ENCODE measurements at regions not wholly inside any gene's neighbourhood (a gene's known extent, or its start where the extent isn't known, plus 50 kb on each side); places are given as distances from the start of the nearest gene placed in this dataset.
"Not testable (repeated sequence)": the region's sequence is repeated elsewhere in the genome, so short reads cannot be mapped to it uniquely, and the experiment has no call there.

- TF ChIP-seq CTCF (IDR thresholded peaks at IDR 0.05; ENCODE audit: low read depth, low read length): no peak
- peak; percentile 22 for DNase-seq (ENCODE audit: low read depth, low spot score)
- no peak overlapping the region for H3K4me3 ChIP-seq (ENCODE audit: low read depth, low read length)
- in situ Hi-C loops (cut with HindIII; ENCODE audit: low sequenced_read_pairs): no loop called here
These were observed 350.9 kb upstream of the CCDC179 start for GRCh38 chr11:23211221-23211620.

GRCh38 chr11:23212807-23213206, 352.5 kb upstream of the CCDC179 start:
- no peak overlapping the region for H3K4me3 ChIP-seq (ENCODE audit: low read depth, low read length)
- no peak for TF ChIP-seq CTCF (IDR thresholded peaks at IDR 0.05; ENCODE audit: low read depth, low read length)
- DNase-seq (ENCODE audit: low read depth, low spot score): no peak
- in situ Hi-C loops (cut with HindIII; ENCODE audit: low sequenced_read_pairs): no loop called here

GRCh38 chr11:23217072-23217471, 356.8 kb upstream of the CCDC179 start:
- in situ Hi-C loops (cut with HindIII; ENCODE audit: low sequenced_read_pairs): no loop called here
- DNase-seq (ENCODE audit: low read depth, low spot score): no peak
- no peak overlapping the region for H3K4me3 ChIP-seq (ENCODE audit: low read depth, low read length)
- no peak for TF ChIP-seq CTCF (IDR thresholded peaks at IDR 0.05; ENCODE audit: low read depth, low read length)

GRCh38 chr11:23220086-23220485, 359.8 kb upstream of the CCDC179 start:
- in situ Hi-C loops (cut with HindIII; ENCODE audit: low sequenced_read_pairs): not testable (repeated sequence)

GRCh38 chr11:23221366-23221765, 361.1 kb upstream of the CCDC179 start:
- no peak overlapping the region for H3K4me3 ChIP-seq (ENCODE audit: low read depth, low read length)
- in situ Hi-C loops (cut with HindIII; ENCODE audit: low sequenced_read_pairs): no loop called here
- DNase-seq (ENCODE audit: low read depth, low spot score): no peak
- no peak for TF ChIP-seq CTCF (IDR thresholded peaks at IDR 0.05; ENCODE audit: low read depth, low read length)

More at GRCh38 chr11:23220086-23220485, 359.8 kb upstream of the CCDC179 start:
- not testable (repeated sequence) for DNase-seq (ENCODE audit: low read depth, low spot score); H3K4me3 ChIP-seq (ENCODE audit: low read depth, low read length)

GRCh38 chr11:23226331-23227077, 366.2 kb upstream of the CCDC179 start:
- peak; percentile 10 for DNase-seq (ENCODE audit: low read depth, low spot score)

More at GRCh38 chr11:23226331-23227077, 366.2 kb upstream of the CCDC179 start:
- H3K4me3 ChIP-seq (ENCODE audit: low read depth, low read length): no peak overlapping the region
- in situ Hi-C loops (cut with HindIII; ENCODE audit: low sequenced_read_pairs): no loop called here
- TF ChIP-seq CTCF (IDR thresholded peaks at IDR 0.05; ENCODE audit: low read depth, low read length): no peak
